ENCODE measurements at regions not wholly inside any gene's neighbourhood (a gene's known extent, or its start where the extent isn't known, plus 50 kb on each side); places are given as distances from the start of the nearest gene placed in this dataset.

- no peak for ATAC-seq
Measured at GRCh38 chr16:75837264-75837663, 111.0 kb upstream of the CPHXL start.

GRCh38 chr16:75837681-75838080 is 111.4 kb upstream of the CPHXL start:
- ATAC-seq (no peak), DNase-seq (no peak)
- Histone ChIP-seq H3K4me3 (ENCODE audit: low read length) (no peak overlapping the region), H3K9me3 (ENCODE audit: control insufficient read depth, low read length) (no peaks in the 10 kb centered on the region), H3K4me1 (ENCODE audit: control insufficient read depth, insufficient read depth, low read length) (no peaks in the 10 kb centered on the region), H3K27ac (ENCODE audit: low read length) (no peak overlapping the region), H3K27me3 (ENCODE audit: control insufficient read depth, insufficient read depth) (no peaks in the 10 kb centered on the region)
- intact Hi-C loops (cut with DNase I), result no loop called here
- WGBS, result 22% methylated on average over 2 of the region's 2 CpGs

More at GRCh38 chr16:75837264-75837663, 111.0 kb upstream of the CPHXL start:
- DNase-seq, result no peak
- intact Hi-C loops (cut with DNase I), result no loop called here
- WGBS, result 40% methylated on average over 2 of the region's 2 CpGs
- Histone ChIP-seq H3K27me3 (ENCODE audit: control insufficient read depth, insufficient read depth) (no peaks in the 10 kb centered on the region), H3K4me1 (ENCODE audit: control insufficient read depth, insufficient read depth, low read length) (no peaks in the 10 kb centered on the region), H3K9me3 (ENCODE audit: control insufficient read depth, low read length) (no peaks in the 10 kb centered on the region), H3K27ac (ENCODE audit: low read length) (no peak overlapping the region), H3K4me3 (ENCODE audit: low read length) (no peak overlapping the region)

GRCh38 chr16:75841517-75841916 is 115.2 kb upstream of the CPHXL start:
- DNase-seq (no peak), ATAC-seq (no peak)
- Histone ChIP-seq H3K27me3 (ENCODE audit: control insufficient read depth, insufficient read depth) (no peaks in the 10 kb centered on the region), H3K27ac (ENCODE audit: low read length) (no peak overlapping the region), H3K4me1 (ENCODE audit: control insufficient read depth, insufficient read depth, low read length) (no peaks in the 10 kb centered on the region), H3K9me3 (ENCODE audit: control insufficient read depth, low read length) (no peaks in the 10 kb centered on the region), H3K4me3 (ENCODE audit: low read length) (no peak overlapping the region)
- intact Hi-C loops (cut with DNase I), result no loop called here
- whole genome bisulfite sequencing, result 11% methylated on average over 1 of the region's 1 CpG

- Histone ChIP-seq H3K27ac (ENCODE audit: low read length) (no peak overlapping the region), H3K4me1 (ENCODE audit: control insufficient read depth, insufficient read depth, low read length) (no peaks in the 10 kb centered on the region), H3K27me3 (ENCODE audit: control insufficient read depth, insufficient read depth) (no peaks in the 10 kb centered on the region), H3K9me3 (ENCODE audit: control insufficient read depth, low read length) (no peaks in the 10 kb centered on the region), H3K4me3 (ENCODE audit: low read length) (no peak overlapping the region)
- WGBS, result 76% methylated on average over 1 of the region's 1 CpG
- DNase-seq (no peak), ATAC-seq (no peak)
- intact Hi-C loops (cut with DNase I), result no loop called here
Measured at GRCh38 chr16:75847172-75847571, 120.9 kb upstream of the CPHXL start.

GRCh38 chr16:75854152-75854551 is 127.9 kb upstream of the CPHXL start:
- Histone ChIP-seq H3K4me1 (ENCODE audit: control insufficient read depth, insufficient read depth, low read length) (no peaks in the 10 kb centered on the region), H3K27ac (ENCODE audit: low read length) (no peak overlapping the region), H3K9me3 (ENCODE audit: control insufficient read depth, low read length) (no peaks in the 10 kb centered on the region), H3K27me3 (ENCODE audit: control insufficient read depth, insufficient read depth) (no peaks in the 10 kb centered on the region), H3K4me3 (ENCODE audit: low read length) (no peak overlapping the region)
- WGBS, result 22% methylated on average over 4 of the region's 4 CpGs
- intact Hi-C loops (cut with DNase I), result no loop called here
- DNase-seq, result no peak
- ATAC-seq, result no peak

GRCh38 chr16:75860326-75861053 is 134.2 kb upstream of the CPHXL start:
- peak; percentile 46 to 54 for ATAC-seq
- Histone ChIP-seq H3K4me3 (ENCODE audit: low read length) (no peak overlapping the region), H3K4me1 (ENCODE audit: control insufficient read depth, insufficient read depth, low read length) (no peaks in the 10 kb centered on the region), H3K27me3 (ENCODE audit: control insufficient read depth, insufficient read depth) (no peaks in the 10 kb centered on the region), H3K27ac (ENCODE audit: low read length) (no peak overlapping the region), H3K9me3 (ENCODE audit: control insufficient read depth, low read length) (no peaks in the 10 kb centered on the region)
- WGBS, result 24% methylated on average over 14 of the region's 14 CpGs
- DNase-seq, result peak in 2 of 3 donors; percentile 20 to 23
- intact Hi-C loops (cut with DNase I), result no loop called here

- intact Hi-C loops (cut with DNase I), result no loop called here
- H3K4me3 ChIP-seq (ENCODE audit: low read length), result no peak overlapping the region
- no peaks in the 10 kb centered on the region for H3K4me1 ChIP-seq (ENCODE audit: control insufficient read depth, insufficient read depth, low read length)
- ATAC-seq, result no peak
- WGBS, result 64% methylated on average over 10 of the region's 10 CpGs
- H3K9me3 ChIP-seq (ENCODE audit: control insufficient read depth, low read length), result no peaks in the 10 kb centered on the region
- H3K27ac ChIP-seq (ENCODE audit: low read length), result no peak overlapping the region
- H3K27me3 ChIP-seq (ENCODE audit: control insufficient read depth, insufficient read depth), result no peaks in the 10 kb centered on the region
- no peak for DNase-seq
Measured at GRCh38 chr16:75861311-75862097, 135.2 kb upstream of the CPHXL start.

- ATAC-seq, result no peak
- no peaks in the 10 kb centered on the region for H3K9me3 ChIP-seq (ENCODE audit: control insufficient read depth, low read length)
- DNase-seq, result no peak
- no peak overlapping the region for H3K4me3 ChIP-seq (ENCODE audit: low read length)
- WGBS, result 75% methylated on average over 8 of the region's 8 CpGs
- no peak overlapping the region for H3K27ac ChIP-seq (ENCODE audit: low read length)
- intact Hi-C loops (cut with DNase I), result no loop called here
- H3K4me1 ChIP-seq (ENCODE audit: control insufficient read depth, insufficient read depth, low read length), result no peaks in the 10 kb centered on the region
- no peaks in the 10 kb centered on the region for H3K27me3 ChIP-seq (ENCODE audit: control insufficient read depth, insufficient read depth)
Measured at GRCh38 chr16:75862098-75862386, 135.8 kb upstream of the CPHXL start.

GRCh38 chr16:75864243-75864642 is 138.0 kb upstream of the CPHXL start:
- WGBS, result 88% methylated on average over 1 of the region's 1 CpG
- no peak for ATAC-seq
- Histone ChIP-seq H3K9me3 (ENCODE audit: control insufficient read depth, low read length) (no peaks in the 10 kb centered on the region), H3K27ac (ENCODE audit: low read length) (no peak overlapping the region), H3K27me3 (ENCODE audit: control insufficient read depth, insufficient read depth) (no peaks in the 10 kb centered on the region), H3K4me3 (ENCODE audit: low read length) (no peak overlapping the region), H3K4me1 (ENCODE audit: control insufficient read depth, insufficient read depth, low read length) (no peaks in the 10 kb centered on the region)
- no peak for DNase-seq
- intact Hi-C loops (cut with DNase I), result no loop called here

- intact Hi-C loops (cut with DNase I), result no loop called here
Measured at GRCh38 chr16:75865736-75866135, 139.4 kb upstream of the CPHXL start.

GRCh38 chr16:75868636-75869632 is 142.6 kb upstream of the CPHXL start:
- intact Hi-C loops (cut with DNase I), result no loop called here
- no peaks in the 10 kb centered on the region for H3K9me3 ChIP-seq (ENCODE audit: control insufficient read depth, low read length)
- ATAC-seq (no peak), DNase-seq (no peak)
- H3K27ac ChIP-seq (ENCODE audit: low read length), result no peak overlapping the region
- no peaks in the 10 kb centered on the region for H3K4me1 ChIP-seq (ENCODE audit: control insufficient read depth, insufficient read depth, low read length)
- no peak overlapping the region for H3K4me3 ChIP-seq (ENCODE audit: low read length)
- H3K27me3 ChIP-seq (ENCODE audit: control insufficient read depth, insufficient read depth), result no peaks in the 10 kb centered on the region
- WGBS, result 74% methylated on average over 9 of the region's 9 CpGs

More at GRCh38 chr16:75865736-75866135, 139.4 kb upstream of the CPHXL start:
- H3K9me3 ChIP-seq (ENCODE audit: control insufficient read depth, low read length), result no peaks in the 10 kb centered on the region
- no peaks in the 10 kb centered on the region for H3K27me3 ChIP-seq (ENCODE audit: control insufficient read depth, insufficient read depth)
- H3K4me1 ChIP-seq (ENCODE audit: control insufficient read depth, insufficient read depth, low read length), result no peaks in the 10 kb centered on the region
- ATAC-seq (no peak), DNase-seq (no peak)
- no peak overlapping the region for H3K4me3 ChIP-seq (ENCODE audit: low read length)
- 52% methylated on average over 3 of the region's 3 CpGs for WGBS
- H3K27ac ChIP-seq (ENCODE audit: low read length), result no peak overlapping the region

Data from right cardiac atrium (tissue), 5 donors.